OCI-LY3 (cell line): ENCODE measurements at regions not wholly inside any gene's neighbourhood (a gene's known extent, or its start where the extent isn't known, plus 50 kb on each side); places are given as distances from the start of the nearest gene placed in this dataset.

Experiments used
- CTCF ChIP-seq: fragments of 200-600, 300-600 bp; sonication (generic); IDR thresholded peaks from 2 replicates; pipeline ENCODE4 v1.5.1; 2014; ENCODE audit warnings: antibody characterized with exemption, low read length, low read depth
- EZH2phosphoT487 ChIP-seq: fragments of 200-600 bp; shearing (Covaris generic); IDR thresholded peaks from 2 replicates; pipeline ENCODE4 v1.6.1; 2018; ENCODE audit warnings: antibody characterized with exemption, mixed run types, low read depth

GRCh38 chr10:85170026-85170425 lies 841.6 kb downstream of the CCSER2 start:
- no peak for TF ChIP-seq CTCF
- no peak for TF ChIP-seq EZH2phosphoT487
